ENCODE measurements at regions not wholly inside any gene's neighbourhood (a gene's known extent, or its start where the extent isn't known, plus 50 kb on each side); places are given as distances from the start of the nearest gene placed in this dataset.
"Not testable (repeated sequence)": the region's sequence is repeated elsewhere in the genome, so short reads cannot be mapped to it uniquely, and the experiment has no call there.

DNA sequence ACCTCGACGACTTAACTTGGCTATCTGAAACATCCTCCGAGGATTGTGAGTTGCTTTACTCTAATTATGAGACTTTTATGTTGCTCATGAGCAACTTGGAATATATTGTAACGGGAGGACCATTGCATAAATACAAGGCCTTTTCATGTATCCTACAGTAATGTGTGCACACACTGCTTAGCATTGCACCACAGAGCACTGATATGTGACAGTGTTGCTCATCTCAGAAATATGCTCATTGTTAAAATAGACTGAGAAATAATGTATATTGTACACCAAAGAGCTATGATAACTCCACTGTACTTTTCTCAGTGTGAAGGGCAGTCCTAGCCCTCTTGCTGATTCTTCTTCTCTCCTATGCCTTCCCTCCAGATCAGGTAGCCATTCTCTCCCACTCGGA, 102.8 kb upstream of the CDK13 start:
- H3K9ac ChIP-seq, result no peak overlapping the region
- H3K79me2 ChIP-seq, result no peaks in the 10 kb centered on the region

DNA sequence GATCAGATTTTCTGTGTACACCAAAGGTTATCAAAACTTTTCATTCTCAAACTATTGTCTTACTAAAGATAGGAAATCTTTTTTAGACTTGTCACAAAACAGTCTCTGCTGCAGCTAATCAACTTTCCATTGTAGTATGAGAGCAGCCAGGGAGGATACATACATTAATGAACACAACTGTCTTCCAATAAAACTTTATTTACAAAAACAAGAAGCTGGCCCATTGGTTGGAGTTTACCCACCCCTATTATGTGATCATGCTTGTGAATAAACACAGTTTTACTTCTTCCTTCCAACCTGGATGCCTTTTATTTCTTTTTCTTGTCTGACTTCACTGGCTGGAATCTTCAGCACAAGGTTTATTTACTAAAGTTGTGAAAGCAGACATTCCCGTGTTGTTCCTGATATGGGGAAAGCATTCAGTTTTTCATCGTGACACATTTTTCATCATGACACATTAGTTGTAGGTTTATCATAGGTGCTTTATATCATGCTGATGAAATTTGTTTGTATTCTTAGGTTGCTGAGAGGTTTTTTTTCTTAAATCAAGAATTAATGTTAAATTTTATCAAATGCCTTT, 98.5 kb upstream of the CDK13 start:
- H3K79me2 ChIP-seq, result no peaks in the 10 kb centered on the region
- H3K9ac ChIP-seq, result no peak overlapping the region
- no peak overlapping the region for H2AFZ ChIP-seq
- no peaks in the 10 kb centered on the region for H3K27me3 ChIP-seq (ENCODE audit: control insufficient read depth, insufficient read depth, low read length)
- H3K9me3 ChIP-seq (ENCODE audit: control insufficient read depth, low read length), result no peaks in the 10 kb centered on the region
- H3K4me1 ChIP-seq, result no peaks in the 10 kb centered on the region
- TF ChIP-seq, protein P1, sequence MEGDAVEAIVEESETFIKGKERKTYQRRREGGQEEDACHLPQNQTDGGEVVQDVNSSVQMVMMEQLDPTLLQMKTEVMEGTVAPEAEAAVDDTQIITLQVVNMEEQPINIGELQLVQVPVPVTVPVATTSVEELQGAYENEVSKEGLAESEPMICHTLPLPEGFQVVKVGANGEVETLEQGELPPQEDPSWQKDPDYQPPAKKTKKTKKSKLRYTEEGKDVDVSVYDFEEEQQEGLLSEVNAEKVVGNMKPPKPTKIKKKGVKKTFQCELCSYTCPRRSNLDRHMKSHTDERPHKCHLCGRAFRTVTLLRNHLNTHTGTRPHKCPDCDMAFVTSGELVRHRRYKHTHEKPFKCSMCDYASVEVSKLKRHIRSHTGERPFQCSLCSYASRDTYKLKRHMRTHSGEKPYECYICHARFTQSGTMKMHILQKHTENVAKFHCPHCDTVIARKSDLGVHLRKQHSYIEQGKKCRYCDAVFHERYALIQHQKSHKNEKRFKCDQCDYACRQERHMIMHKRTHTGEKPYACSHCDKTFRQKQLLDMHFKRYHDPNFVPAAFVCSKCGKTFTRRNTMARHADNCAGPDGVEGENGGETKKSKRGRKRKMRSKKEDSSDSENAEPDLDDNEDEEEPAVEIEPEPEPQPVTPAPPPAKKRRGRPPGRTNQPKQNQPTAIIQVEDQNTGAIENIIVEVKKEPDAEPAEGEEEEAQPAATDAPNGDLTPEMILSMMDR (IDR thresholded peaks at IDR 0.05), result no peak
- no peak overlapping the region for H3K4me2 ChIP-seq (ENCODE audit: low read length)
- H3K4me3 ChIP-seq (ENCODE audit: low read depth, low read length), result no peak overlapping the region
- H3K36me3 ChIP-seq (ENCODE audit: control insufficient read depth, insufficient read depth, low read length), result no peaks in the 10 kb centered on the region
- H3K27ac ChIP-seq, result no peak overlapping the region

More for the DNA sequence above, 102.8 kb upstream of the CDK13 start:
- no peak overlapping the region for H3K27ac ChIP-seq
- H3K9me3 ChIP-seq (ENCODE audit: control insufficient read depth, low read length), result no peaks in the 10 kb centered on the region
- H3K4me2 ChIP-seq (ENCODE audit: low read length), result no peak overlapping the region
- no peaks in the 10 kb centered on the region for H3K27me3 ChIP-seq (ENCODE audit: control insufficient read depth, insufficient read depth, low read length)
- no peaks in the 10 kb centered on the region for H3K4me1 ChIP-seq
- TF ChIP-seq, protein P1 (IDR thresholded peaks at IDR 0.05), result no peak
- no peak overlapping the region for H2AFZ ChIP-seq
- no peak overlapping the region for H3K4me3 ChIP-seq (ENCODE audit: low read depth, low read length)
- H3K36me3 ChIP-seq (ENCODE audit: control insufficient read depth, insufficient read depth, low read length), result no peaks in the 10 kb centered on the region

DNA sequence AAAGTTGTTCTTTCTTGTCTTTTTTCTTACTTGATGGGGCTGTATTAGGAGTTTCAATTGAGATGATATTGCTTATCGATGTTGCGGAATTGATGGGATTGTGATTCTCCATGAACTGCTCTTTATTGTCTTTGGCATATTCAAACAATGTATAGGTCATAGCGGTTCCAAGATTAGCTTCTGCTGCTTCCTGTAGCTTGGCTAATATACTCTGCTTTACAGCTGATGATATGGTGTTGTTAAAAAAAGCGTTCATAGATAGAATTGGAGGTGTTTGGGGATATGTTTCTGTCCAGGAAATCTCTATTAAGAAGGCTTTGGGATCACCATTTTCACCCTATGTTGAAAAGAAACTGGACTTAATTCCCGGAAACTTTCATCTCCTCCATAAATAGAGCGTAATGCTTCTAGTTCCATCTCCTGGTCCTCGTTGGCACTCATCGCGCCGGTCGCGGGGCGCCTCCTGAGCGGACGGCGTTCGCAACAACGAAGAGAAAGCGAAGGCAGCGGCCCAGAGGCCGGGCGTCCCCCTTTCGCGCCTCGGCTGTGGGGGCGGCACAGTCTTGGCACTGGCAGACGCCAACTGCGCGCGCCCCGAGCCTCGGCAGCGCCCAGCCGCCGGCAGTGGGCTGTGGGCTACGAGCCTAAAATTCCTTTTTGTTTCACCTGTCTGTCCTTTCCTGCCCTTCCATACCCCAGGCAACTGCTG, 95.3 kb upstream of the CDK13 start:
- H3K27me3 ChIP-seq (ENCODE audit: control insufficient read depth, insufficient read depth, low read length); H3K79me2 ChIP-seq; H3K9ac ChIP-seq; H3K36me3 ChIP-seq (ENCODE audit: control insufficient read depth, insufficient read depth, low read length); H3K27ac ChIP-seq; H3K4me3 ChIP-seq (ENCODE audit: low read depth, low read length); H3K4me1 ChIP-seq; H3K9me3 ChIP-seq (ENCODE audit: control insufficient read depth, low read length); H3K4me2 ChIP-seq (ENCODE audit: low read length): not testable (repeated sequence)
- H2AFZ ChIP-seq, result peak overlapping the region; percentile 56

DNA sequence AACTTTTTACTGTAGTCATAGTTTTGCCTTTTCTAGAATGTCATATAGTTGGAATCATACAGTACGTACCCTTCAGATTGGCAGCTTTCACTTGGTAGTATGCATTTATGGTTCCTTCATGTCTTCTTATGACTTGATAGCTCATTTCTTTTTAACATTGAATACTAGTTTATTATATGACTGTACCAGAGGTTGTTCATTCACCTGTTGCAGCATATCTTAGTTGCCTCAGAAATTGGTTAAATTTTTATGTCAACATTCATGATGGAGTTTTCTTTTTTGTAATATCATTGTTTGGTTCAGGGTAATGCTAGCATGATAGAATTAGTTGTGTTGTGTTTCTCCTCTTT, 94.8 kb upstream of the CDK13 start:
- Histone ChIP-seq H3K79me2 (no peaks in the 10 kb centered on the region), H3K36me3 (ENCODE audit: control insufficient read depth, insufficient read depth, low read length) (no peaks in the 10 kb centered on the region), H3K4me2 (ENCODE audit: low read length) (no peak overlapping the region), H3K27me3 (ENCODE audit: control insufficient read depth, insufficient read depth, low read length) (no peaks in the 10 kb centered on the region), H2AFZ (peak overlapping the region; percentile 56), H3K27ac (no peak overlapping the region), H3K9ac (no peak overlapping the region), H3K4me3 (ENCODE audit: low read depth, low read length) (no peak overlapping the region), H3K9me3 (ENCODE audit: control insufficient read depth, low read length) (no peaks in the 10 kb centered on the region), H3K4me1 (no peaks in the 10 kb centered on the region)
- TF ChIP-seq, protein P1 (IDR thresholded peaks at IDR 0.05), result no peak

DNA sequence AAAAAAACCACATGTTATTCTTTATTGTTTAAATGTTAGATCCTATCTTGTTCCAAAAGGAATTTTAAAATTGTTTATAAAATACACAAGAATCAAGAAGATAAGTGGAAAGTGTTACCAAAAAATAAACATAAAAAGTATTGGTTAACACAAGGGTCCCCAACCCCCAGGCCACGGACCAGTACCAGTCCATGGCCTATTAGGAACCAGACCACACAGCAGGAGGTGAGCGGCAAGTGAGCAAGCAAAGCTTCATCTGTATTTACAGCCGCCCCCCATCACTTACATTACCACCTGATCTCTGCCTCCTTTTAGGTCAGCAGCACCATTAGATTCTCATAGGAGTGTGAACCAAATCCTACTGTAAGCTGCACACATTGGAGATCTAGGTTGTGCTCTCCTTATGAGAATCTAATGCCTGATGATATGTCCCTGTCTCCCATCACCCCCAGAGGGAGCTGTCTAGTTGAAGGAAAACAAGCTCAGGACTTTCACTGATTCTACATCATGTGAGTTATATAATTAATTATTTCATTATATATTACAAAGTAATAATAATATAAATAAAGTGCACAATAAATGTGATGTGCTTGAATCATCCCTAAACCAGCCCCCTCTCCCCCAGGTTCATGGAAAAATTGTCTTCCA, 86.3 kb upstream of the CDK13 start:
- H3K4me3 ChIP-seq (ENCODE audit: low read depth, low read length); H3K4me1 ChIP-seq; H3K27me3 ChIP-seq (ENCODE audit: control insufficient read depth, insufficient read depth, low read length); H2AFZ ChIP-seq; H3K27ac ChIP-seq; H3K4me2 ChIP-seq (ENCODE audit: low read length); H3K79me2 ChIP-seq; H3K9ac ChIP-seq; H3K36me3 ChIP-seq (ENCODE audit: control insufficient read depth, insufficient read depth, low read length); H3K9me3 ChIP-seq (ENCODE audit: control insufficient read depth, low read length): not testable (repeated sequence)

DNA sequence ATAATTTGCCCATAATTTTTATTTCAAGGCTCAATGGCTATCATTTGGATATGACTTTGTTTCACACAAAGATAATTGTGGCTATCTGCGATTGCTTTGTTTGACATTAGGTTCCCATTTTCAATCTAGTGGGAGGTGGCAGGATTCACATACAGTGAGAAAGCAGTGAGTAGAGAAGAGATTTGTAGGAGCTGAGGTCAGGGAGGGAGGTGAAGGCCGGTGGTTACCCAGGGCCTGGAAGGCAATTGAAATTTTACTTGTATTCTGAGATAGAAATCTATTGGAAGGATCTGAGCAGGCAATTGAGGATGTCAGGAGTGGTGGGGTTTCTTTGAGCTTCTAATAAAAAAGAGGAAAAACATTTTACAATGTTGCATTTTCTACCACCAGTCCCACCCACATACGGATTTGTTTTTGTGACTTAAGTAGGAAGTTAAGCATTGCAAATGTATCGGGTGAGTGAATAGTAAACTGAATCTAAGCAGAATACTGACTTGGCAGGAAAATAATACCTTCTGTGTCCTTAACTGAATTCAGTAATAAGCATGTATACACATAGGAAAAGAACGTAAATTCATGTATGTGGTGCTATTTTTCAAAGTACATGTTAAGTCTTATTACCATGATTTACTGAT, 80.1 kb upstream of the CDK13 start:
- not testable (repeated sequence) for H3K9me3 ChIP-seq (ENCODE audit: control insufficient read depth, low read length); H3K4me3 ChIP-seq (ENCODE audit: low read depth, low read length); H3K4me2 ChIP-seq (ENCODE audit: low read length); H3K27me3 ChIP-seq (ENCODE audit: control insufficient read depth, insufficient read depth, low read length); H2AFZ ChIP-seq; H3K27ac ChIP-seq; H3K4me1 ChIP-seq; H3K9ac ChIP-seq; H3K36me3 ChIP-seq (ENCODE audit: control insufficient read depth, insufficient read depth, low read length); H3K79me2 ChIP-seq

DNA sequence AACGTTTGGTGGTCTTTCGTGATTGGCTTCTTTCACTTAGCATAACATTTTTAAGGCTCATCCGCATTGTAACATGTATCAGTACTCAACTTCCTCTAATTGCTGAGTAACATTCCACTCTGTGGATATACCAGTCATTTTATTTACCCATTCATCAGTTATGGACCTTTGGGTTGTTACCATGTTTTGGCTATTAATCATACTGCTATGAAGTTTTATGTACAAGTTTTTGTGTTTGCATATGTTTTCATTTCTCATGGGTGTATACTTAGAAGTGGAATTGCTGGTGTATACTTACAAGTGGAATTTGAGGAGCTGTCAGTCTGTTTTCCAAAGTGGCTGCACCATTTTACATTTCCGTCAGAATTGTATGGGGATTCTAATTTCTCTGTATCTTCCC, 78.4 kb upstream of the CDK13 start:
- not testable (repeated sequence) for H3K4me3 ChIP-seq (ENCODE audit: low read depth, low read length)

More for the DNA sequence above, 78.4 kb upstream of the CDK13 start:
- H3K9me3 ChIP-seq (ENCODE audit: control insufficient read depth, low read length); H3K36me3 ChIP-seq (ENCODE audit: control insufficient read depth, insufficient read depth, low read length); H3K27ac ChIP-seq; H3K27me3 ChIP-seq (ENCODE audit: control insufficient read depth, insufficient read depth, low read length); H3K4me2 ChIP-seq (ENCODE audit: low read length); H3K4me1 ChIP-seq; H3K9ac ChIP-seq; H2AFZ ChIP-seq; H3K79me2 ChIP-seq: not testable (repeated sequence)

Measured in parathyroid adenoma (tissue), 2 donors.